CD4-positive, alpha-beta memory T cell (primary cell): ENCODE measurements at regions not wholly inside any gene's neighbourhood (a gene's known extent, or its start where the extent isn't known, plus 50 kb on each side); places are given as distances from the start of the nearest gene placed in this dataset.
"Not testable (repeated sequence)": the region's sequence is repeated elsewhere in the genome, so short reads cannot be mapped to it uniquely, and the experiment has no call there.

Source experiments
- CTCF ChIA-PET: fragments of 350-600 bp; sonication (Branson Sonifier 250); formaldehyde crosslinking; loops from one replicate; lab custom pipeline; 2021; ENCODE audit warnings: inconsistent platforms; ENCODE audit not compliant: partially characterized antibody; lab: Charles Lee
- POLR2A ChIA-PET: fragments of 350-600 bp; sonication (Branson Sonifier 250); formaldehyde crosslinking; loops from one replicate; lab custom pipeline; 2021; ENCODE audit not compliant: partially characterized antibody; lab: Charles Lee
- DNase-seq, 5 donors: peaks; one replicate each; pipeline versions ENCODE4 v3.0.0 to v3.0.0-alpha.2; 2020 to 2022; ENCODE audit warnings: mixed read lengths in 1 of 5
- H3K27ac ChIP-seq: one replicate; pipeline ENCODE4 v1.7.0; 2013; ENCODE audit warnings: low read depth, low read length
- H3K27me3 ChIP-seq: 2 replicates; pipeline ENCODE4 v1.7.0; 2013; ENCODE audit warnings: mild to moderate bottlenecking, low read length, moderate library complexity; ENCODE audit not compliant: insufficient read depth
- H3K36me3 ChIP-seq: 2 replicates; pipeline ENCODE4 v1.7.0; 2013; ENCODE audit warnings: mild to moderate bottlenecking, low read length, moderate library complexity; ENCODE audit not compliant: insufficient read depth
- H3K4me1 ChIP-seq: 2 replicates; pipeline ENCODE4 v1.7.0; 2013; ENCODE audit warnings: mild to moderate bottlenecking, low read length, moderate library complexity; ENCODE audit not compliant: insufficient read depth
- H3K4me3 ChIP-seq, 2 donors: one replicate each; pipeline ENCODE4 v1.7.0; 2013; ENCODE audit warnings: low read length in 2 of 2, mild to moderate bottlenecking in 1 of 2
- H3K9me3 ChIP-seq, 2 donors: one replicate each; pipeline ENCODE4 v1.7.0; 2013; ENCODE audit warnings: low read length in 2 of 2, control low read depth in 1 of 2; ENCODE audit not compliant: control insufficient read depth in 1 of 2
- H3K27ac Mint-ChIP-seq, 7 donors: one replicate each; pipeline ENCODE4 v1.8.0; 2020 to 2021; ENCODE audit warnings: mixed read lengths in 7 of 7, mild to moderate bottlenecking in 6 of 7, inconsistent platforms in 3 of 7, moderate library complexity in 3 of 7
- H3K27me3 Mint-ChIP-seq, 2 donors: one replicate each; pipeline ENCODE4 v1.8.0; 2020 to 2021; ENCODE audit warnings: mixed read lengths in 2 of 2
- H3K36me3 Mint-ChIP-seq, 2 donors: one replicate each; pipeline ENCODE4 v1.8.0; 2020 to 2021; ENCODE audit warnings: mixed read lengths in 2 of 2, inconsistent platforms in 1 of 2, mild to moderate bottlenecking in 1 of 2
- H3K4me1 Mint-ChIP-seq, 4 donors: one replicate each; pipeline ENCODE4 v1.8.0; 2020 to 2021; ENCODE audit warnings: mixed read lengths in 4 of 4, mild to moderate bottlenecking in 1 of 4
- H3K4me3 Mint-ChIP-seq, 8 donors: one replicate each; pipeline ENCODE4 v1.8.0; 2020 to 2021; ENCODE audit warnings: mixed read lengths in 8 of 8, mild to moderate bottlenecking in 7 of 8, moderate library complexity in 6 of 8, inconsistent platforms in 3 of 8
- H3K9me3 Mint-ChIP-seq, 8 donors: one replicate each; pipeline ENCODE4 v1.8.0; 2020 to 2021; ENCODE audit warnings: mixed read lengths in 8 of 8, mild to moderate bottlenecking in 5 of 8, inconsistent platforms in 3 of 8, moderate library complexity in 1 of 8
- intact Hi-C: fragments of 100-400 bp; cut with micrococcal nuclease; formaldehyde crosslinking; loops from one replicate; pipeline ENCODE4 v1.15.1; 2023

GRCh38 chr7:1352656-1353271 is 106.5 kb downstream of the MICALL2 start:
- peak in 1 of 5 donors; percentile 24 for DNase-seq
- no peaks in the 10 kb centered on the region for H3K9me3 Mint-ChIP-seq
- H3K4me3 ChIP-seq: no peak overlapping the region
- H3K9me3 ChIP-seq: no peaks in the 10 kb centered on the region
- no peaks in the 10 kb centered on the region for H3K4me1 Mint-ChIP-seq
- CTCF ChIA-PET: no interaction called here
- no peaks in the 10 kb centered on the region for H3K27me3 ChIP-seq
- H3K4me1 ChIP-seq: no peaks in the 10 kb centered on the region
- no peak overlapping the region for H3K27ac Mint-ChIP-seq
- no peaks in the 10 kb centered on the region for H3K36me3 Mint-ChIP-seq
- no peak overlapping the region for H3K4me3 Mint-ChIP-seq
- no peaks in the 10 kb centered on the region for H3K36me3 ChIP-seq
- POLR2A ChIA-PET: no interaction called here
- H3K27ac ChIP-seq: no peak overlapping the region
- H3K27me3 Mint-ChIP-seq: peaks cover 5 to 12% of the 10 kb centered on the region in 2 donors
- intact Hi-C loops: no loop called here

- no peaks in the 10 kb centered on the region for H3K4me1 Mint-ChIP-seq
- H3K36me3 Mint-ChIP-seq: no peaks in the 10 kb centered on the region
- Histone ChIP-seq H3K27ac (no peak overlapping the region), H3K36me3 (no peaks in the 10 kb centered on the region), H3K27me3 (no peaks in the 10 kb centered on the region), H3K4me1 (no peaks in the 10 kb centered on the region), H3K9me3 (no peaks in the 10 kb centered on the region), H3K4me3 (no peak overlapping the region)
- POLR2A ChIA-PET: no interaction called here
- peaks cover 5% of the 10 kb centered on the region in 2 donors for H3K27me3 Mint-ChIP-seq
- H3K9me3 Mint-ChIP-seq: no peaks in the 10 kb centered on the region
- DNase-seq: peak in 1 of 5 donors; percentile 9
- intact Hi-C loops: no loop called here
- CTCF ChIA-PET: no interaction called here
- H3K27ac Mint-ChIP-seq: no peak overlapping the region
- H3K4me3 Mint-ChIP-seq: no peak overlapping the region
These were observed 104.4 kb downstream of the MICALL2 start for GRCh38 chr7:1354661-1355567.

GRCh38 chr7:1355568-1356340 is 103.5 kb downstream of the MICALL2 start:
- Mint-ChIP-seq H3K4me3 (no peak overlapping the region), H3K27ac (no peak overlapping the region), H3K36me3 (no peaks in the 10 kb centered on the region), H3K4me1 (no peaks in the 10 kb centered on the region), H3K27me3 (peaks cover 2 to 5% of the 10 kb centered on the region in 2 donors), H3K9me3 (no peaks in the 10 kb centered on the region)
- DNase-seq: peak in 1 of 5 donors; percentile 22
- Histone ChIP-seq H3K4me1 (no peaks in the 10 kb centered on the region), H3K27me3 (no peaks in the 10 kb centered on the region), H3K36me3 (no peaks in the 10 kb centered on the region), H3K4me3 (no peak overlapping the region), H3K9me3 (no peaks in the 10 kb centered on the region), H3K27ac (no peak overlapping the region)
- CTCF ChIA-PET: no interaction called here
- POLR2A ChIA-PET: no interaction called here
- intact Hi-C loops: no loop called here

- intact Hi-C loops, H3K4me1 ChIP-seq, H3K4me3 Mint-ChIP-seq, H3K27ac Mint-ChIP-seq, H3K27ac ChIP-seq, H3K9me3 ChIP-seq, H3K9me3 Mint-ChIP-seq, POLR2A ChIA-PET, H3K4me3 ChIP-seq, H3K27me3 ChIP-seq, DNase-seq, H3K4me1 Mint-ChIP-seq, H3K36me3 Mint-ChIP-seq, H3K36me3 ChIP-seq, CTCF ChIA-PET, H3K27me3 Mint-ChIP-seq: not testable (repeated sequence)
These were observed 102.4 kb downstream of the MICALL2 start for GRCh38 chr7:1356853-1357252.

GRCh38 chr7:1357260-1357600 is 102.0 kb downstream of the MICALL2 start:
- H3K36me3 ChIP-seq, H3K4me1 ChIP-seq, CTCF ChIA-PET, H3K4me3 ChIP-seq, intact Hi-C loops, H3K4me1 Mint-ChIP-seq, H3K36me3 Mint-ChIP-seq, H3K27me3 Mint-ChIP-seq, H3K27me3 ChIP-seq, H3K27ac Mint-ChIP-seq, POLR2A ChIA-PET, H3K27ac ChIP-seq, H3K4me3 Mint-ChIP-seq, DNase-seq, H3K9me3 ChIP-seq, H3K9me3 Mint-ChIP-seq: not testable (repeated sequence)

GRCh38 chr7:1357601-1358271 is 101.5 kb downstream of the MICALL2 start:
- Histone ChIP-seq H3K4me3 (no peak overlapping the region), H3K36me3 (no peaks in the 10 kb centered on the region), H3K4me1 (no peaks in the 10 kb centered on the region), H3K9me3 (no peaks in the 10 kb centered on the region), H3K27ac (no peak overlapping the region), H3K27me3 (no peaks in the 10 kb centered on the region)
- ChIA-PET POLR2A (no interaction called here), CTCF (no interaction called here)
- DNase-seq: peak in 1 of 5 donors; percentile 21
- no peak overlapping the region for H3K27ac Mint-ChIP-seq
- no peak overlapping the region for H3K4me3 Mint-ChIP-seq
- intact Hi-C loops: no loop called here
- no peaks in the 10 kb centered on the region for H3K4me1 Mint-ChIP-seq
- no peaks in the 10 kb centered on the region for H3K9me3 Mint-ChIP-seq
- H3K27me3 Mint-ChIP-seq: peaks cover 0 to 5% of the 10 kb centered on the region in 2 donors
- H3K36me3 Mint-ChIP-seq: no peaks in the 10 kb centered on the region
